ENCODE measurements at regions not wholly inside any gene's neighbourhood (a gene's known extent, or its start where the extent isn't known, plus 50 kb on each side); places are given as distances from the start of the nearest gene placed in this dataset.

DNA sequence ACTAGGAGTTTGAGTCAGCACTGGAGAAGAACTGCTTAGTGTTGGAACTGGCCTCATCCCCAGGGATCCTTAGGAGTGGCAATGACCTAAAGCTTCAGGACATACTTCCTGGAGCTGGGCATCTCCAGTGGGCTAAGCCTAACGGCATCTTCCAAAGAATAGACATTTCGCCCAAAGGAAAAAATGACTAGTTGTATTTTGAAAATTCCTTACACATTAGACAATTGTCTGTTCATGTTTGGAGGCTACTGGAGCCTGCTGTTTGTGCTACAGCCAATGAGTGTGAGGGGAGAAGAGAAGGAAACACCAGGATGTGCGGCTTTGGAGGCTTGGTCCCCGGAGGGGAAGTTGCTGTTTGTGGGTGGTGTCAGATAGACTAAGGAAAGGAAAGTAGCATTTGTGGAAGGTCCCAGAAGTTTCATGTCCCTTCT lies 77.6 kb downstream of the POLR2M start:
- Mint-ChIP-seq H3K9me3 (no peaks in the 10 kb centered on the region), H3K27ac (no peak overlapping the region), H3K4me1 (peaks cover 0 to 4% of the 10 kb centered on the region in 2 experiments; a peak in 2 of 4 replicates), H3K4me3 (no peak overlapping the region), H3K36me3 (ENCODE audit: insufficient read depth in 1 of 3, low read depth in 3 of 3) (no peaks in the 10 kb centered on the region), H3K27me3 (ENCODE audit: low read depth) (no peaks in the 10 kb centered on the region; the same call in none of the 2 replicates)
- Histone ChIP-seq H3K4ac (ENCODE audit: low read depth, low read length) (no peak overlapping the region), H2BK12ac (ENCODE audit: insufficient read length, low read depth, low read length) (no peak overlapping the region), H3K79me1 (ENCODE audit: insufficient read depth, low read depth, low read length, poor library complexity, severe bottlenecking) (no peaks in the 10 kb centered on the region), H2BK120ac (ENCODE audit: low read depth, low read length, poor library complexity, severe bottlenecking) (no peak overlapping the region), H3K14ac (ENCODE audit: insufficient read depth, low read length) (no peak overlapping the region), H2BK20ac (ENCODE audit: low read depth, low read length, poor library complexity, severe bottlenecking) (no peak overlapping the region), H3K27ac (ENCODE audit: insufficient read length, low read depth, low read length) (no peak overlapping the region), H3K4me2 (ENCODE audit: insufficient read depth, insufficient read length, low read length) (no peak overlapping the region), H3K23ac (ENCODE audit: insufficient read length, low read depth, low read length) (no peak overlapping the region), H3T11ph (ENCODE audit: low read length) (no peak overlapping the region), H4K5ac (ENCODE audit: insufficient read length, low read depth, low read length) (no peak overlapping the region), H2BK5ac (ENCODE audit: insufficient read length, low read length) (no peak overlapping the region), H3K9ac (ENCODE audit: extremely low read depth, insufficient read length, low read length) (no peak overlapping the region), H4K8ac (replicated peaks; ENCODE audit: insufficient read length, low read depth, low read length) (no peak overlapping the region), H3K56ac (ENCODE audit: insufficient read length, low read depth, low read length) (no peak overlapping the region), H2AFZ (ENCODE audit: low read length) (no peak overlapping the region), H4K91ac (ENCODE audit: insufficient read length, low read depth, low read length) (no peak overlapping the region), H3K4me1 (ENCODE audit: insufficient read depth, low read length) (no peaks in the 10 kb centered on the region), H2AK5ac (ENCODE audit: insufficient read length, low read length) (no peak overlapping the region), H3K79me2 (ENCODE audit: insufficient read depth, low read length) (no peaks in the 10 kb centered on the region), H4K20me1 (ENCODE audit: control insufficient read depth, insufficient read depth, insufficient read length) (no peaks in the 10 kb centered on the region), H3K27me3 (ENCODE audit: insufficient read depth, low read length) (no peaks in the 10 kb centered on the region), H3K9me3 (ENCODE audit: control insufficient read depth, low read depth, low read length) (no peaks in the 10 kb centered on the region), H3K18ac (ENCODE audit: insufficient read length, low read depth, low read length) (no peak overlapping the region), H2BK15ac (ENCODE audit: low read depth, low read length) (no peak overlapping the region), H3K23me2 (ENCODE audit: insufficient read length, low read depth, low read length, poor library complexity, severe bottlenecking) (no peaks in the 10 kb centered on the region)
- TF ChIP-seq, protein P1, sequence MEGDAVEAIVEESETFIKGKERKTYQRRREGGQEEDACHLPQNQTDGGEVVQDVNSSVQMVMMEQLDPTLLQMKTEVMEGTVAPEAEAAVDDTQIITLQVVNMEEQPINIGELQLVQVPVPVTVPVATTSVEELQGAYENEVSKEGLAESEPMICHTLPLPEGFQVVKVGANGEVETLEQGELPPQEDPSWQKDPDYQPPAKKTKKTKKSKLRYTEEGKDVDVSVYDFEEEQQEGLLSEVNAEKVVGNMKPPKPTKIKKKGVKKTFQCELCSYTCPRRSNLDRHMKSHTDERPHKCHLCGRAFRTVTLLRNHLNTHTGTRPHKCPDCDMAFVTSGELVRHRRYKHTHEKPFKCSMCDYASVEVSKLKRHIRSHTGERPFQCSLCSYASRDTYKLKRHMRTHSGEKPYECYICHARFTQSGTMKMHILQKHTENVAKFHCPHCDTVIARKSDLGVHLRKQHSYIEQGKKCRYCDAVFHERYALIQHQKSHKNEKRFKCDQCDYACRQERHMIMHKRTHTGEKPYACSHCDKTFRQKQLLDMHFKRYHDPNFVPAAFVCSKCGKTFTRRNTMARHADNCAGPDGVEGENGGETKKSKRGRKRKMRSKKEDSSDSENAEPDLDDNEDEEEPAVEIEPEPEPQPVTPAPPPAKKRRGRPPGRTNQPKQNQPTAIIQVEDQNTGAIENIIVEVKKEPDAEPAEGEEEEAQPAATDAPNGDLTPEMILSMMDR (conservative IDR thresholded peaks at IDR 0.05) = no peak
- DNase-seq = no peak
- WGBS (ENCODE audit: extremely low coverage, insufficient read length, low lambda C conversion rate) = no CpG with 5 or more reads among the region's 4 CpGs
